Osteoblast (primary cell): ENCODE measurements at regions not wholly inside any gene's neighbourhood (a gene's known extent, or its start where the extent isn't known, plus 50 kb on each side); places are given as distances from the start of the nearest gene placed in this dataset.

Experiments
- DNase-seq: peaks from one replicate; pipeline ENCODE4 v3.0.0; 2011; ENCODE audit warnings: low spot score, mixed read lengths; ENCODE audit not compliant: insufficient read length; ENCODE audit errors: missing footprints
- H2AFZ ChIP-seq: 2 replicates; pipeline ENCODE4 v1.6.0; 2011; ENCODE audit warnings: mild to moderate bottlenecking, low read length
- H3K27ac ChIP-seq: 2 replicates; pipeline ENCODE4 v1.5.1; 2011; ENCODE audit warnings: mild to moderate bottlenecking, low read depth, low read length, moderate library complexity
- H3K27me3 ChIP-seq: 2 replicates; pipeline ENCODE4 v1.6.0; 2012; ENCODE audit warnings: mild to moderate bottlenecking, control low read depth, inconsistent platforms, low read length, moderate library complexity; ENCODE audit not compliant: insufficient read depth
- H3K36me3 ChIP-seq: 2 replicates; pipeline ENCODE4 v1.5.1; 2011; ENCODE audit warnings: mild to moderate bottlenecking, low read length, control low read depth, moderate library complexity; ENCODE audit not compliant: insufficient read depth
- H3K4me1 ChIP-seq: 2 replicates; pipeline ENCODE4 v1.5.1; 2011; ENCODE audit warnings: mild to moderate bottlenecking, low read length, control low read depth, moderate library complexity; ENCODE audit not compliant: insufficient read depth
- H3K4me2 ChIP-seq: 2 replicates; pipeline ENCODE4 v1.6.0; 2011; ENCODE audit warnings: mild to moderate bottlenecking, low read length; ENCODE audit not compliant: insufficient read depth
- H3K4me3 ChIP-seq: fragments of 200-600 bp; sonication (generic); 3 replicates; pipeline ENCODE4 v1.5.1; 2012; ENCODE audit warnings: mild to moderate bottlenecking, low read length, inconsistent platforms; ENCODE audit not compliant: insufficient read depth
- H3K79me2 ChIP-seq: 2 replicates; pipeline ENCODE4 v1.6.0; 2012; ENCODE audit warnings: mild to moderate bottlenecking, low read length, control low read depth, inconsistent platforms; ENCODE audit not compliant: insufficient read depth
- H3K9me3 ChIP-seq: 2 replicates; pipeline ENCODE4 v1.5.1; 2011; ENCODE audit warnings: low read depth, low read length, control low read depth
- H4K20me1 ChIP-seq: 2 replicates; pipeline ENCODE4 v1.6.0; 2012; ENCODE audit warnings: mild to moderate bottlenecking, low read length, control low read depth; ENCODE audit not compliant: insufficient read depth
- CTCF ChIP-seq: IDR thresholded peaks from 2 replicates; pipeline ENCODE4 v1.5.1; 2011; ENCODE audit warnings: mild to moderate bottlenecking, low read depth, low read length, moderate library complexity; ENCODE audit errors: extremely low read depth

GRCh38 chr1:185551008-185551407 is 183.2 kb upstream of the HMCN1 start:
- H4K20me1 ChIP-seq, result no peaks in the 10 kb centered on the region
- no peak for TF ChIP-seq CTCF
- DNase-seq, result no peak

GRCh38 chr1:185549906-185550305 is 184.3 kb upstream of the HMCN1 start:
- no peaks in the 10 kb centered on the region for H3K27me3 ChIP-seq
- no peak for DNase-seq
- no peak overlapping the region for H3K4me3 ChIP-seq
- H3K4me1 ChIP-seq, result no peaks in the 10 kb centered on the region
- no peaks in the 10 kb centered on the region for H3K79me2 ChIP-seq
- no peaks in the 10 kb centered on the region for H3K36me3 ChIP-seq
- H3K9me3 ChIP-seq, result no peaks in the 10 kb centered on the region
- H2AFZ ChIP-seq, result no peak overlapping the region
- H4K20me1 ChIP-seq, result no peaks in the 10 kb centered on the region
- no peak overlapping the region for H3K27ac ChIP-seq
- no peak for TF ChIP-seq CTCF
- no peak overlapping the region for H3K4me2 ChIP-seq

More at GRCh38 chr1:185551008-185551407, 183.2 kb upstream of the HMCN1 start:
- Histone ChIP-seq H3K36me3 (no peaks in the 10 kb centered on the region), H3K4me3 (no peak overlapping the region), H3K27me3 (no peaks in the 10 kb centered on the region), H3K79me2 (no peaks in the 10 kb centered on the region), H2AFZ (no peak overlapping the region), H3K9me3 (no peaks in the 10 kb centered on the region), H3K27ac (no peak overlapping the region), H3K4me2 (no peak overlapping the region), H3K4me1 (no peaks in the 10 kb centered on the region)

- H4K20me1 ChIP-seq, result no peaks in the 10 kb centered on the region
- no peaks in the 10 kb centered on the region for H3K27me3 ChIP-seq
- H3K9me3 ChIP-seq, result no peaks in the 10 kb centered on the region
- no peak for DNase-seq
- no peak overlapping the region for H3K27ac ChIP-seq
- H3K4me2 ChIP-seq, result no peak overlapping the region
- no peak for TF ChIP-seq CTCF
- no peaks in the 10 kb centered on the region for H3K36me3 ChIP-seq
- no peaks in the 10 kb centered on the region for H3K79me2 ChIP-seq
- H3K4me1 ChIP-seq, result peaks cover 5% of the 10 kb centered on the region
- H2AFZ ChIP-seq, result no peak overlapping the region
- H3K4me3 ChIP-seq, result no peak overlapping the region
Measured at GRCh38 chr1:185546029-185546428, 188.2 kb upstream of the HMCN1 start.

- Histone ChIP-seq H3K4me1 (peaks cover 5% of the 10 kb centered on the region), H3K27me3 (no peaks in the 10 kb centered on the region), H3K4me3 (no peak overlapping the region), H3K9me3 (no peaks in the 10 kb centered on the region), H3K79me2 (no peaks in the 10 kb centered on the region), H4K20me1 (no peaks in the 10 kb centered on the region), H2AFZ (no peak overlapping the region), H3K4me2 (no peak overlapping the region), H3K36me3 (no peaks in the 10 kb centered on the region), H3K27ac (no peak overlapping the region)
- TF ChIP-seq CTCF, result no peak
- DNase-seq, result no peak
Measured at GRCh38 chr1:185541871-185542301, 192.3 kb upstream of the HMCN1 start.
